PFSK-1 (cell line): ENCODE measurements at regions not wholly inside any gene's neighbourhood (a gene's known extent, or its start where the extent isn't known, plus 50 kb on each side); places are given as distances from the start of the nearest gene placed in this dataset.

Experiments used
- FOXP2 ChIP-seq: optimal IDR thresholded peaks from 2 replicates; pipeline ENCODE3; 2011; ENCODE audit warnings: borderline replicate concordance, control low read depth, inconsistent platforms; ENCODE audit not compliant: insufficient read depth; ENCODE audit errors: extremely low read length, extremely low read depth
- POLR2AphosphoS5 ChIP-seq: IDR thresholded peaks from 2 replicates; pipeline ENCODE4 v1.6.1; 2012; ENCODE audit warnings: low read depth, mild to moderate bottlenecking, control low read depth, low read length, moderate library complexity
- REST ChIP-seq, 2 experiments: IDR thresholded peaks; 2 replicates each; pipeline versions ENCODE4 v1.6.1 to v1.8.0; 2011 to 2012; ENCODE audit warnings: low read depth in 2 of 2, low read length in 2 of 2, control low read depth in 1 of 2, inconsistent platforms in 1 of 2, mild to moderate bottlenecking in 1 of 2, moderate library complexity in 1 of 2; ENCODE audit not compliant: insufficient read depth in 1 of 2
- SIN3A ChIP-seq: IDR thresholded peaks from 2 replicates; pipeline ENCODE4 v1.6.1; 2012; ENCODE audit warnings: mild to moderate bottlenecking, low read length, moderate library complexity, borderline replicate concordance; ENCODE audit not compliant: insufficient read depth
- TAF1 ChIP-seq: IDR thresholded peaks from 2 replicates; pipeline ENCODE4 v1.6.1; 2012; ENCODE audit warnings: low read length, control low read depth, borderline replicate concordance; ENCODE audit not compliant: insufficient read depth

GRCh38 chr4:144350706-144351105, 210.2 kb upstream of the GYPA start:
- TF ChIP-seq REST (IDR thresholded peaks at IDR 0.05; ENCODE audit: insufficient read depth in 1 of 2, low read depth in 2 of 2, low read length in 2 of 2) (no peak), FOXP2 (no peak), POLR2AphosphoS5 (no peak), TAF1 (no peak), SIN3A (no peak)

GRCh38 chr4:144351306-144351705, 210.8 kb upstream of the GYPA start:
- TF ChIP-seq POLR2AphosphoS5 = no peak
- no peak for TF ChIP-seq SIN3A
- TF ChIP-seq FOXP2 = no peak
- no peak for TF ChIP-seq REST (IDR thresholded peaks at IDR 0.05; ENCODE audit: insufficient read depth in 1 of 2, low read depth in 2 of 2, low read length in 2 of 2)
- no peak for TF ChIP-seq TAF1

DNA sequence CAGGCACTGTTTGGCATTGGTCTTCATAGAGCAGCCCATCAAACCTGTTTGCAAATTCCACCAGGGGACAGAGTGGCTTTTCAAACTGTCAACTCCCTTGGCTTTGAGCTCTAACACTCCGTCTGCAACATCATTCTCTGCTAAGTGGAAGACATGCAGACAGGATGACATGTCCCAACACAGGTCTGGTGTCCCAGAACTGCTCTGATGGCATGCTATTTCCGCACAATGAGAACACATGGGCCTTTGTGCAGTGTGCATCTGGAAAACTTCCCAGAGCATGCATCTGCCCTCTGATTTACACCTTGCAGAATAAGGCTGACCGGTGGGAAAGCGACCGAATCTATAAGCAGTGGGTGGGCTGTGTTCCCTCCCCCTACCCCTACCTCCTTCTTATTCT, 212.8 kb upstream of the GYPA start:
- TF ChIP-seq FOXP2 (no peak), POLR2AphosphoS5 (no peak), TAF1 (no peak), REST (IDR thresholded peaks at IDR 0.05; ENCODE audit: insufficient read depth in 1 of 2, low read depth in 2 of 2, low read length in 2 of 2) (no peak), SIN3A (no peak)

- TF ChIP-seq TAF1 = no peak
- no peak for TF ChIP-seq FOXP2
- TF ChIP-seq POLR2AphosphoS5 = no peak
- TF ChIP-seq REST (IDR thresholded peaks at IDR 0.05; ENCODE audit: insufficient read depth in 1 of 2, low read depth in 2 of 2, low read length in 2 of 2) = no peak; a peak in 1 of 4 replicates
- TF ChIP-seq SIN3A = no peak
Observed at GRCh38 chr4:144355811-144356757, 215.6 kb upstream of the GYPA start.
